ENCODE measurements at regions not wholly inside any gene's neighbourhood (a gene's known extent, or its start where the extent isn't known, plus 50 kb on each side); places are given as distances from the start of the nearest gene placed in this dataset.

- TF ChIP-seq SIN3A (IDR thresholded peaks at IDR 0.05; ENCODE audit: borderline replicate concordance, insufficient read depth, low read length) (no peak), FOXP2 (optimal IDR thresholded peaks at IDR 0.05; ENCODE audit: borderline replicate concordance, extremely low read depth, extremely low read length, insufficient read depth) (no peak), REST (IDR thresholded peaks at IDR 0.05; ENCODE audit: insufficient read depth in 1 of 2, low read depth in 2 of 2, low read length in 2 of 2) (no peak), POLR2AphosphoS5 (IDR thresholded peaks at IDR 0.05; ENCODE audit: low read depth, low read length) (no peak), TAF1 (IDR thresholded peaks at IDR 0.05; ENCODE audit: borderline replicate concordance, insufficient read depth, low read length) (no peak)
Observed at GRCh38 chr2:7586898-7587297, 669.7 kb downstream of the RNF144A start.

GRCh38 chr2:7588295-7588694 lies 671.1 kb downstream of the RNF144A start:
- TF ChIP-seq SIN3A (IDR thresholded peaks at IDR 0.05; ENCODE audit: borderline replicate concordance, insufficient read depth, low read length), result no peak
- no peak for TF ChIP-seq TAF1 (IDR thresholded peaks at IDR 0.05; ENCODE audit: borderline replicate concordance, insufficient read depth, low read length)
- TF ChIP-seq POLR2AphosphoS5 (IDR thresholded peaks at IDR 0.05; ENCODE audit: low read depth, low read length), result no peak
- TF ChIP-seq FOXP2 (optimal IDR thresholded peaks at IDR 0.05; ENCODE audit: borderline replicate concordance, extremely low read depth, extremely low read length, insufficient read depth), result no peak
- no peak for TF ChIP-seq REST (IDR thresholded peaks at IDR 0.05; ENCODE audit: insufficient read depth in 1 of 2, low read depth in 2 of 2, low read length in 2 of 2)

GRCh38 chr2:7592618-7593140 lies 675.5 kb downstream of the RNF144A start:
- TF ChIP-seq FOXP2 (optimal IDR thresholded peaks at IDR 0.05; ENCODE audit: borderline replicate concordance, extremely low read depth, extremely low read length, insufficient read depth), result no peak
- TF ChIP-seq SIN3A (IDR thresholded peaks at IDR 0.05; ENCODE audit: borderline replicate concordance, insufficient read depth, low read length), result no peak
- TF ChIP-seq POLR2AphosphoS5 (IDR thresholded peaks at IDR 0.05; ENCODE audit: low read depth, low read length), result no peak
- no peak for TF ChIP-seq TAF1 (IDR thresholded peaks at IDR 0.05; ENCODE audit: borderline replicate concordance, insufficient read depth, low read length)
- no peak for TF ChIP-seq REST (IDR thresholded peaks at IDR 0.05; ENCODE audit: insufficient read depth in 1 of 2, low read depth in 2 of 2, low read length in 2 of 2)

GRCh38 chr2:7593360-7593759 lies 676.1 kb downstream of the RNF144A start:
- no peak for TF ChIP-seq SIN3A (IDR thresholded peaks at IDR 0.05; ENCODE audit: borderline replicate concordance, insufficient read depth, low read length)
- no peak for TF ChIP-seq FOXP2 (optimal IDR thresholded peaks at IDR 0.05; ENCODE audit: borderline replicate concordance, extremely low read depth, extremely low read length, insufficient read depth)
- TF ChIP-seq REST (IDR thresholded peaks at IDR 0.05; ENCODE audit: insufficient read depth in 1 of 2, low read depth in 2 of 2, low read length in 2 of 2), result no peak
- TF ChIP-seq POLR2AphosphoS5 (IDR thresholded peaks at IDR 0.05; ENCODE audit: low read depth, low read length), result no peak
- TF ChIP-seq TAF1 (IDR thresholded peaks at IDR 0.05; ENCODE audit: borderline replicate concordance, insufficient read depth, low read length), result no peak

- TF ChIP-seq SIN3A (IDR thresholded peaks at IDR 0.05; ENCODE audit: borderline replicate concordance, insufficient read depth, low read length) (no peak), POLR2AphosphoS5 (IDR thresholded peaks at IDR 0.05; ENCODE audit: low read depth, low read length) (no peak), REST (IDR thresholded peaks at IDR 0.05; ENCODE audit: insufficient read depth in 1 of 2, low read depth in 2 of 2, low read length in 2 of 2) (no peak), TAF1 (IDR thresholded peaks at IDR 0.05; ENCODE audit: borderline replicate concordance, insufficient read depth, low read length) (no peak), FOXP2 (optimal IDR thresholded peaks at IDR 0.05; ENCODE audit: borderline replicate concordance, extremely low read depth, extremely low read length, insufficient read depth) (no peak)
Observed at GRCh38 chr2:7594211-7594610, 677.0 kb downstream of the RNF144A start.
